ENCODE measurements at regions not wholly inside any gene's neighbourhood (a gene's known extent, or its start where the extent isn't known, plus 50 kb on each side); places are given as distances from the start of the nearest gene placed in this dataset.

DNA sequence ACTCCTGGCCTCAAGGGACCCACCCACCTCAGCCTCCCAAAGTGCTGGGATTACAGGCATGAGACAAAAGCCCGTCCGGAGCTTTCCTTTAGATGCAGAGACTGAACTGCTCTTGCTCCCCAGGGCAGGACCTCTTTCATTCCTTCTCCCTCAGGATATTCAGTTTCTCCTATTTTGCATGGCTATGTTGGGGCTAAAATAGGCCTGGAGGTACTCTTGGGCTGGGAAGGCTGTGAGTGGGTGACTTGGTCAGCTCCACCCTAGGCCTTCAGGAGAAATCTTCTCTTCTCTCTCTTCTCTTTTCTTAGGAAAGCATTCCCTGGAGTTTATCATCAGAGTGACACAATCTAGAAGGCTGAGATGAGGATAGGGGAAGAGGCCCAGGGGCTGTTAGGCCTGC is 126.4 kb downstream of the LRRC70 start:
- no CpG with 5 or more reads among the region's 2 CpGs for WGBS (ENCODE audit: insufficient coverage, low coverage, low lambda C conversion rate, missing lambda C conversion rate)

GRCh38 chr5:62702126-62702525 is 123.5 kb downstream of the LRRC70 start:
- 63% methylated on average over 4 of the region's 4 CpGs for whole genome bisulfite sequencing (ENCODE audit: insufficient coverage, low coverage, low lambda C conversion rate, missing lambda C conversion rate)

More for the DNA sequence above, 126.4 kb downstream of the LRRC70 start:
- H3K36me3 ChIP-seq = no peaks in the 10 kb centered on the region
- intact Hi-C loops (cut with DNase I) = no loop called here
- ATAC-seq = no peak
- H3K4me3 ChIP-seq = no peak overlapping the region
- no peak overlapping the region for H3K27ac ChIP-seq
- DNase-seq = no peak
- H3K27me3 ChIP-seq = no peaks in the 10 kb centered on the region
- no peaks in the 10 kb centered on the region for H3K4me1 ChIP-seq
- TF ChIP-seq POLR2A (IDR thresholded peaks at IDR 0.05) = no peak
- no peak for TF ChIP-seq CTCF (IDR thresholded peaks at IDR 0.05)
- H3K9me3 ChIP-seq = no peaks in the 10 kb centered on the region

GRCh38 chr5:62701036-62701435 is 122.4 kb downstream of the LRRC70 start:
- H3K27me3 ChIP-seq = no peaks in the 10 kb centered on the region
- H3K4me1 ChIP-seq = no peaks in the 10 kb centered on the region
- ATAC-seq (no peak), DNase-seq (no peak)
- intact Hi-C loops (cut with DNase I) = no loop called here
- TF ChIP-seq CTCF (IDR thresholded peaks at IDR 0.05) = no peak
- no peak for TF ChIP-seq POLR2A (IDR thresholded peaks at IDR 0.05)
- no peak overlapping the region for H3K27ac ChIP-seq
- no peaks in the 10 kb centered on the region for H3K36me3 ChIP-seq
- H3K9me3 ChIP-seq = no peaks in the 10 kb centered on the region
- 54% methylated on average over 1 of the region's 1 CpG for WGBS (ENCODE audit: insufficient coverage, low coverage, low lambda C conversion rate, missing lambda C conversion rate)
- no peak overlapping the region for H3K4me3 ChIP-seq

More at GRCh38 chr5:62702126-62702525, 123.5 kb downstream of the LRRC70 start:
- Histone ChIP-seq H3K27me3 (no peaks in the 10 kb centered on the region), H3K4me1 (no peaks in the 10 kb centered on the region), H3K36me3 (no peaks in the 10 kb centered on the region), H3K9me3 (no peaks in the 10 kb centered on the region), H3K4me3 (no peak overlapping the region), H3K27ac (no peak overlapping the region)
- DNase-seq = no peak
- ATAC-seq = no peak
- intact Hi-C loops (cut with DNase I) = no loop called here
- TF ChIP-seq CTCF (IDR thresholded peaks at IDR 0.05) (no peak), POLR2A (IDR thresholded peaks at IDR 0.05) (no peak)

- H3K27ac ChIP-seq = no peak overlapping the region
- H3K9me3 ChIP-seq = no peaks in the 10 kb centered on the region
- WGBS (ENCODE audit: insufficient coverage, low coverage, low lambda C conversion rate, missing lambda C conversion rate) = 67% methylated on average over 1 of the region's 1 CpG
- TF ChIP-seq CTCF (IDR thresholded peaks at IDR 0.05) (no peak), POLR2A (IDR thresholded peaks at IDR 0.05) (no peak)
- H3K4me3 ChIP-seq = no peak overlapping the region
- DNase-seq (no peak), ATAC-seq (no peak)
- no peaks in the 10 kb centered on the region for H3K27me3 ChIP-seq
- H3K4me1 ChIP-seq = no peaks in the 10 kb centered on the region
- intact Hi-C loops (cut with DNase I) = no loop called here
- no peaks in the 10 kb centered on the region for H3K36me3 ChIP-seq
Observed at GRCh38 chr5:62698756-62699155, 120.1 kb downstream of the LRRC70 start.

DNA sequence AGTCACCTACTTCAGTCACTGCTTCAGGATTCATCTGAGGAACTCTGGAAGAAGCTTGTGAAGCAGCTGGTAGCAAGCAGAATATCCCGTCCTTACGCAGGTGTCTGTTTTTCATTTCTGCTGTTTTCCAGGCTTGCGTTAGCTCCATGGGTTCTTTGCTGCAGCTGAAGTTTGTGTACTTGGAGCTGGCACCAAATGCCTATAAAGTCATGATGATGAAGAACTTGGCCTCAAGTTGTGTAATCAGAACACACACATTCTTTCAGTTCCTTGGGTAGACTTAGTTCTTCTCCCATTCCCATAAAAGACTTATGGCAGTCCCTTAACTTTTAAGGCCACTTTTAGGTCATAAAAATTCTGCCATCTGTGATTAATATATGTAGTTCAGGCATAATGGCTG is 116.7 kb downstream of the LRRC70 start:
- Histone ChIP-seq H3K4me3 (no peak overlapping the region), H3K4me1 (no peaks in the 10 kb centered on the region), H3K27ac (no peak overlapping the region), H3K9me3 (no peaks in the 10 kb centered on the region), H3K36me3 (no peaks in the 10 kb centered on the region), H3K27me3 (no peaks in the 10 kb centered on the region)
- 94% methylated on average over 3 of the region's 3 CpGs for WGBS (ENCODE audit: insufficient coverage, low coverage, low lambda C conversion rate, missing lambda C conversion rate)
- intact Hi-C loops (cut with DNase I) = no loop called here
- ATAC-seq (no peak), DNase-seq (no peak)
- TF ChIP-seq CTCF (IDR thresholded peaks at IDR 0.05) = no peak
- TF ChIP-seq POLR2A (IDR thresholded peaks at IDR 0.05) = no peak
